Neuronal stem cell (in vitro differentiated cells): ENCODE measurements at regions not wholly inside any gene's neighbourhood (a gene's known extent, or its start where the extent isn't known, plus 50 kb on each side); places are given as distances from the start of the nearest gene placed in this dataset.

ENCODE experiments used
- DNase-seq: peaks from one replicate; pipeline ENCODE4 v3.0.0-alpha.2; 2013; ENCODE audit warnings: low spot score
- H2AFZ ChIP-seq: one replicate; pipeline ENCODE4 v1.6.1; 2013; ENCODE audit warnings: mild to moderate bottlenecking, low read length, inconsistent platforms
- H2AK5ac ChIP-seq: 2 replicates; pipeline ENCODE4 v1.6.1; 2013; ENCODE audit warnings: low read depth, mild to moderate bottlenecking, inconsistent platforms, low read length, moderate library complexity, mixed read lengths
- H2BK120ac ChIP-seq: 2 replicates; pipeline ENCODE4 v1.6.1; 2013; ENCODE audit warnings: low read depth, mild to moderate bottlenecking, inconsistent platforms, low read length, moderate library complexity, mixed read lengths
- H2BK12ac ChIP-seq: one replicate; pipeline ENCODE4 v1.6.1; 2013; ENCODE audit warnings: low read length, inconsistent platforms
- H2BK15ac ChIP-seq: 2 replicates; pipeline ENCODE4 v1.6.1; 2013; ENCODE audit warnings: mild to moderate bottlenecking, low read length, inconsistent platforms, mixed read lengths
- H2BK5ac ChIP-seq: one replicate; pipeline ENCODE4 v1.6.1; 2013; ENCODE audit warnings: inconsistent platforms, mild to moderate bottlenecking, low read length, moderate library complexity
- H3K14ac ChIP-seq: one replicate; pipeline ENCODE4 v1.6.1; 2013; ENCODE audit warnings: low read length, inconsistent platforms
- H3K18ac ChIP-seq: 2 replicates; pipeline ENCODE4 v1.6.1; 2013; ENCODE audit warnings: low read length, inconsistent platforms
- H3K23ac ChIP-seq: 2 replicates; pipeline ENCODE4 v1.6.1; 2013; ENCODE audit warnings: low read depth, mild to moderate bottlenecking, mixed read lengths, low read length, inconsistent platforms; ENCODE audit not compliant: poor library complexity
- H3K27ac ChIP-seq: replicated peaks from 3 replicates; pipeline ENCODE4 v1.5.1; 2013; ENCODE audit warnings: low read length, inconsistent platforms
- H3K27me3 ChIP-seq, 3 experiments: 2 replicates each; pipeline ENCODE4 v1.6.1; 2013; ENCODE audit warnings: low read length in 3 of 3, mild to moderate bottlenecking in 2 of 3, inconsistent platforms in 1 of 3, low read depth in 1 of 3, mixed read lengths in 1 of 3, moderate library complexity in 1 of 3; ENCODE audit not compliant: control insufficient read depth in 3 of 3, insufficient read depth in 3 of 3
- H3K36me3 ChIP-seq, 2 donors: replicated peaks in 1 of 2; 2 replicates each; pipeline ENCODE4 v1.6.1; 2013; ENCODE audit warnings: low read length in 2 of 2; ENCODE audit not compliant: control insufficient read depth in 2 of 2, insufficient read depth in 2 of 2
- H3K4ac ChIP-seq: 2 replicates; pipeline ENCODE4 v1.6.1; 2013; ENCODE audit warnings: inconsistent platforms, mild to moderate bottlenecking, low read length, moderate library complexity
- H3K4me1 ChIP-seq, 2 donors: 1 replicate in 1 of 2; 2 replicates in 1 of 2; pipeline ENCODE4 v1.6.1; 2013; ENCODE audit warnings: low read length in 2 of 2, low read depth in 1 of 2; ENCODE audit not compliant: control insufficient read depth in 2 of 2, insufficient read depth in 1 of 2
- H3K4me2 ChIP-seq: one replicate; pipeline ENCODE4 v1.6.1; 2013; ENCODE audit warnings: mild to moderate bottlenecking, low read length, inconsistent platforms; ENCODE audit not compliant: insufficient read depth, poor library complexity, severe bottlenecking
- H3K4me3 ChIP-seq, 2 donors: 2 replicates each; pipeline ENCODE4 v1.5.1; 2013; ENCODE audit warnings: low read length in 2 of 2, mild to moderate bottlenecking in 2 of 2, inconsistent platforms in 1 of 2, moderate library complexity in 1 of 2
- H3K79me1 ChIP-seq: one replicate; pipeline ENCODE4 v1.6.1; 2013; ENCODE audit warnings: low read depth, mild to moderate bottlenecking, inconsistent platforms, low read length, moderate library complexity
- H3K9ac ChIP-seq: one replicate; pipeline ENCODE4 v1.6.1; 2013; ENCODE audit warnings: mild to moderate bottlenecking, low read depth, low read length, inconsistent platforms; ENCODE audit not compliant: poor library complexity
- H3K9me3 ChIP-seq, 2 donors: replicated peaks in 1 of 2; 2 replicates each; pipeline versions ENCODE3 to v1.6.1; 2013; ENCODE audit warnings: low read length in 2 of 2, mild to moderate bottlenecking in 2 of 2, inconsistent platforms in 1 of 2, low read depth in 1 of 2, mixed read lengths in 1 of 2, moderate library complexity in 1 of 2; ENCODE audit not compliant: control insufficient read depth in 2 of 2, insufficient read depth in 1 of 2
- H4K8ac ChIP-seq: one replicate; pipeline ENCODE4 v1.6.1; 2013; ENCODE audit warnings: low read depth, mild to moderate bottlenecking, inconsistent platforms, low read length, moderate library complexity
- H4K91ac ChIP-seq: one replicate; pipeline ENCODE4 v1.6.1; 2013; ENCODE audit warnings: low read length, low read depth, mild to moderate bottlenecking, inconsistent platforms; ENCODE audit not compliant: poor library complexity
- WGBS, 2 donors: extraction: QIAGEN DNeasy Blood & Tissue Kit; methylation state at CpG; one replicate each; pipeline ENCODE4 v1.1.7; 2013; ENCODE audit warnings: missing lambda C conversion rate in 2 of 2, mixed read lengths in 1 of 2; ENCODE audit not compliant: insufficient read length in 2 of 2, insufficient replicate concordance in 1 of 2; ENCODE audit errors: extremely low coverage in 2 of 2; 5-methylcytosine and 5-hydroxymethylcytosine counted together

DNA sequence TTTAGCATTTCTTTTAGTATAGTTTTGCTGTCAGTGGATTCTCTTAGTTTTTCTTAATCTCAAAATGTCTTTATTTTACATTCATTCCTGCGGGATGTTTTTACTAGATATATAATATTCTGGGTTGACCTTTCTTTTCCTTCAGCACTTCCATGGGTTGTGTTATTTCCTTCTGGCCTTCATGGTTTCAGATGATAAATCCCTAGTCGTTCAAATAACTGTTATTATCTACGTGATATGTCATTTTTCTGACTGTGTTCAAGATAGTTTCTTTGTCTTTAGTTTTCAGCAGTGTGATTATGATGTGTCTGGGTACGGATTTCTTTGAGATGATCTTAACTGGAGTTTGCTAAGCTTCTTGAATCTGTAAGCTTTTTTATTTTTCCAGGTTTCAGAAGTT lies 75.7 kb upstream of the ELN start:
- Histone ChIP-seq H3K4me3 (no peak overlapping the region), H3K4me2 (no peak overlapping the region), H3K27ac (no peak overlapping the region), H3K14ac (no peak overlapping the region), H4K91ac (no peak overlapping the region), H3K9me3 (no peaks in the 10 kb centered on the region), H3K4ac (no peak overlapping the region), H3K18ac (no peak overlapping the region), H3K79me1 (no peaks in the 10 kb centered on the region), H2BK5ac (no peak overlapping the region), H2BK120ac (no peak overlapping the region), H4K8ac (no peak overlapping the region), H3K36me3 (no peaks in the 10 kb centered on the region), H3K23ac (no peak overlapping the region), H2BK15ac (no peak overlapping the region), H3K9ac (no peak overlapping the region), H2BK12ac (no peak overlapping the region), H2AFZ (no peak overlapping the region), H2AK5ac (no peak overlapping the region), H3K4me1 (no peaks in the 10 kb centered on the region), H3K27me3 (no peaks in the 10 kb centered on the region)
- no CpG with 5 or more reads among the region's 4 CpGs for WGBS, 2 donors
- no peak for DNase-seq

GRCh38 chr7:73954181-73954580 lies 73.8 kb upstream of the ELN start:
- H3K4ac ChIP-seq = peak overlapping the region; percentile 37
- no CpG with 5 or more reads among the region's 3 CpGs for WGBS, 2 donors
- no peak for DNase-seq
- no peak overlapping the region for H3K18ac ChIP-seq
- no peak overlapping the region for H3K4me2 ChIP-seq
- H2BK120ac ChIP-seq = no peak overlapping the region
- no peaks in the 10 kb centered on the region for H3K36me3 ChIP-seq
- no peak overlapping the region for H3K9ac ChIP-seq
- H3K27me3 ChIP-seq = no peaks in the 10 kb centered on the region
- H3K9me3 ChIP-seq = no peaks in the 10 kb centered on the region
- no peak overlapping the region for H2BK15ac ChIP-seq
- H2AK5ac ChIP-seq = no peak overlapping the region
- H3K4me3 ChIP-seq = no peak overlapping the region
- no peak overlapping the region for H2BK5ac ChIP-seq
- H3K79me1 ChIP-seq = no peaks in the 10 kb centered on the region
- H3K14ac ChIP-seq = peak overlapping the region; percentile 17
- no peak overlapping the region for H3K27ac ChIP-seq
- H4K8ac ChIP-seq = no peak overlapping the region
- no peak overlapping the region for H2AFZ ChIP-seq
- H3K4me1 ChIP-seq = no peaks in the 10 kb centered on the region
- H4K91ac ChIP-seq = no peak overlapping the region
- H2BK12ac ChIP-seq = no peak overlapping the region
- peak overlapping the region; percentile 85 for H3K23ac ChIP-seq

GRCh38 chr7:73954861-73955260 lies 73.1 kb upstream of the ELN start:
- no peaks in the 10 kb centered on the region for H3K4me1 ChIP-seq
- H4K91ac ChIP-seq = no peak overlapping the region
- H3K9me3 ChIP-seq = no peaks in the 10 kb centered on the region
- H4K8ac ChIP-seq = no peak overlapping the region
- H3K14ac ChIP-seq = no peak overlapping the region
- no peak overlapping the region for H3K4me3 ChIP-seq
- no peak overlapping the region for H3K23ac ChIP-seq
- H2BK120ac ChIP-seq = no peak overlapping the region
- no peak overlapping the region for H3K18ac ChIP-seq
- no peak overlapping the region for H3K4ac ChIP-seq
- no peak overlapping the region for H2BK12ac ChIP-seq
- WGBS, 2 donors = no CpG with 5 or more reads among the region's 2 CpGs
- no peak overlapping the region for H2AK5ac ChIP-seq
- H2BK15ac ChIP-seq = no peak overlapping the region
- H3K27ac ChIP-seq = no peak overlapping the region
- no peak overlapping the region for H3K4me2 ChIP-seq
- H2AFZ ChIP-seq = no peak overlapping the region
- no peaks in the 10 kb centered on the region for H3K79me1 ChIP-seq
- H2BK5ac ChIP-seq = no peak overlapping the region
- no peaks in the 10 kb centered on the region for H3K27me3 ChIP-seq
- no peak overlapping the region for H3K9ac ChIP-seq
- DNase-seq = no peak
- H3K36me3 ChIP-seq = no peaks in the 10 kb centered on the region

DNA sequence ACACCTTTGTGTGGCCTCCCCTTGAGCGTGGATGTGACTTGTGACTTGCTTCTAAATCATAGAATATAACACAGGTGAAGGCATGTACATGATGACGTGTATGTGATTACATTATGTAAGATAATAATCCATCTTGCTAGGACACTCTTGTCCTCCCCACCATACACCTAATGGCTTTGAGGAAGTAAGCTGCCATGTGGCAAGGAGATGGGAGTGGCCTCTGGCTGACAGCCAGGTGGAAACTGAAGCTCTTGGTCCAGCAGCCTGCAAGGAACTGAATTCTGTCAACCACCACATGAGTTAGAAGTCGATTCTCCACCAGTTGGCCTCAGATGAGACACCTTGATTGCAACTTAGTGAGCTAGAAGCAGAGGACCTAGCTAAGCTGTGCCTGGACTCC lies 67.4 kb upstream of the ELN start:
- WGBS, 2 donors = no CpG with 5 or more reads among the region's 3 CpGs
- no peak overlapping the region for H2BK120ac ChIP-seq
- no peaks in the 10 kb centered on the region for H3K4me1 ChIP-seq
- no peaks in the 10 kb centered on the region for H3K27me3 ChIP-seq
- no peak overlapping the region for H3K18ac ChIP-seq
- H3K9ac ChIP-seq = no peak overlapping the region
- H2AFZ ChIP-seq = no peak overlapping the region
- H2BK5ac ChIP-seq = no peak overlapping the region
- no peaks in the 10 kb centered on the region for H3K36me3 ChIP-seq
- no peak overlapping the region for H3K23ac ChIP-seq
- H2BK12ac ChIP-seq = no peak overlapping the region
- H3K79me1 ChIP-seq = no peaks in the 10 kb centered on the region
- H3K4me2 ChIP-seq = no peak overlapping the region
- no peak overlapping the region for H4K8ac ChIP-seq
- no peak overlapping the region for H3K14ac ChIP-seq
- H2AK5ac ChIP-seq = no peak overlapping the region
- DNase-seq = no peak
- H2BK15ac ChIP-seq = no peak overlapping the region
- no peak overlapping the region for H3K4ac ChIP-seq
- no peak overlapping the region for H4K91ac ChIP-seq
- no peak overlapping the region for H3K4me3 ChIP-seq
- no peak overlapping the region for H3K27ac ChIP-seq
- no peaks in the 10 kb centered on the region for H3K9me3 ChIP-seq
